Dermis microvascular lymphatic vessel endothelial cell (primary cell): ENCODE measurements at regions not wholly inside any gene's neighbourhood (a gene's known extent, or its start where the extent isn't known, plus 50 kb on each side); places are given as distances from the start of the nearest gene placed in this dataset.

ENCODE experiments used
- DNase-seq, 2 donors: peaks; one replicate each; pipeline versions ENCODE4 v3.0.0 to v3.0.0-alpha.2; 2010; ENCODE audit warnings: low read depth in 2 of 2

DNA sequence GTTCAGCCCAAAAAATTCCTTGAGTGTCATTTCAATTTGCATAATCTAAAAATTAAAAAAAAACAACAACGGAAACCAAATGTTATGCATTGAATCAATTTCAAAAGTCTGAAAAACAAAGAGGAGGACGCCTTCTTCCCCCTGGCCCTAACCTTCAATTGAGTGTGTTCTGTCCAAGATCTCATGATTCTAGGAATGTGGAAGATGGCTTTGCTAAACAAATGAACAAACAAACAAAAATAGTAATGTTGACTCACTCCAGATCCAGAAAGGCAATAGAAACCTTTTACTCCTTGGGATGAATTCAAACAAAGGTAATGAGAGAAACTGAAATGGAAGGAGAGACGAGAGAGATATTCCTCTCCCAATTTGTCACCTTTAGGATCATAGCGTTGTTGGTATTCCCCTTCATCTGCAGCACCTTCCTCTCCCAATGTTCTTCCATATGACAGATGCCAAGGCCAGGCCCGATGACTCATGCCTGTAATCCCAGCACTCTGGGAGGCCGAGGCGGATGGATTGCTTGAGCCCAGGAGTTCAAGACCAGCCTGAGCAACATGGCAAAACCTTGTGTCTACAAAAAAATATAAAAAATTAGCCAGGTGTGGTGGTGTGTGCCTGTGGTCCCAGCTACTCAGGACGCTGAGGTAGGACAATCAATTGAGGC lies 109.2 kb upstream of the ADGRF1 start:
- no peak for DNase-seq

DNA sequence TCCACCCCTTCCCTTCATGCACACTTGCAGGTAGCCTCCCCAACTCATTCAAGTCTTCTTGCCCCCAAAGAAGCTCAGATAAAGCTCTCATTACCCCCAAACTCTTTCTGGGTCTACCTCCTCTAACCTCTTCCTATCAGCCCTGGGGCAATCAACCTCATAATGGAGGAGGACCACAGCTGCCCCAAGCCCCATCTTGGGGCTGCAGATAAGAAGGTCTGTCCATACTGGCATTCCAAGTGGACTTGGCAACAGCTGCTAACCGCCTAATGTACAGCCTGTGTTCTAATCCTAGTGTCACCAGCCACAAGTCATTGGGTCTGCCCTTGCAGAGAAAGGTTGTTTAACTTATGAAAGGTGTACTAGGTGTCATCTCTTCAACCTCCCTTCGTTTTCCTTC lies 107.4 kb upstream of the ADGRF1 start:
- no peak for DNase-seq

DNA sequence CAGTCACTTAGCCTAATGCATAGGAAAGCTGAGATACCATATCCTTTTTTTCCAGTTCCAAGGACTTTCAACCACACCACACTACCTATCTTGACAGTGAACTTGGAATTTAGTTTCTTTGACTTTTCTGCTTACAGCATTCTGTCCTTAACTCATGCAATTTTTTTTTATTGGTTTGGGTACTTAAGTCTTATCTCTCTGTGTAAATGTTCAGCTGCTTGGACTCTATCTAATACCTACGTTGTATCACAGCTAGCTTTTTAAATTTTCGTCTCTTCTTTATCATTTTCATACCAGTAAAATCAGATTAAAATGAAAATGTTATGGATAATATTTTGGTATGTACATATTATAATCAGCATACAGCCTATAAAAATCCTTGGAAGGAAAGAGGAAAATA lies 106.9 kb upstream of the ADGRF1 start:
- DNase-seq: no peak

DNA sequence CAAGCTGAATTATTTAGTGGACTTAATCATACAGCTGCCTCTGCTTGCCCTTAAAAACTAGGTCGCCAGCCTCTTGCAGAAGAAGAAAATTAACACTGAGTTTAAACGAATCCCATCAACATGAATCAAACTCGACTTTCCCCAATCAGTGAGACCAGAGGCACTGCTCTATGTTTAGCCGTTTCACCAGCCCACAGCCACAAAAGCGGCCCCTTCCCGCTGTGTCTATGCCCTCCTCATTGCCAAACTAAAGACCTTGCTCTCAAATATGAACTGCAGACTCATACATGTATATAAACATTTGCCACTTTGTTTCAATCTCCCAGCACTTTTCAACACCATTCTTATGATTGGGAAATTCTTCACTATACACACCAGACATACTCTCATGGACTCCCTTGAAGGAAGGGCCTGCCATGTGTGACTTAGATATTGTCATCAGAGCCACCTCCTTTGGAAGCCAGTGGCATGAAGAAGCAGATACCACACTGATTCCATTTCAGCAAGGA lies 105.8 kb upstream of the ADGRF1 start:
- no peak for DNase-seq

DNA sequence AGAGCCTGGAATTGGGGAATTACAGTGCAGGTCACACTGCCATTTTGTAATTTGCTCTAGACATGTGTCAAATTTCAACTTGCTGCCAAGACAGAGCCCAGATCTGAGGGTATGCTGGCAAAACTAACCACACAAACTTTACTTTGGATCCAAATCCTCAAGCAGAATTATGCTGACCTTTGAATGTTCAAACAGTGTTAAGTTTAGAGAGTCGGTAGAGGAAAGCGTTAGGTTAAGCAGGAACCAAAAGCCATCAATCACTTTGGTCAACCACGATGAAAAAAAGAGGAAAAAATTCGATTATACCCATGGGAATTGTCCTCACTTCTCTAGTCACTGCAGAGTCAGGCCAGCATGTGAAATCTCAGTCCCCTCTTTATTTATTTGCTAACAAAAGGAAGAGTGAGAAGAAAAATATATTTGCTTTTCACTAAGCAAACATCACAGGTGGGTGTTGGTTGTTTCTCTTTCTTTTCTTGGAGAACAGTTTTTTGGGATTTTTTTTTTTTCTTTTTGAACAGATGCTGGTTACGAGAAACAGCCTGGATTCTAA lies 105.1 kb upstream of the ADGRF1 start:
- DNase-seq: no peak

DNA sequence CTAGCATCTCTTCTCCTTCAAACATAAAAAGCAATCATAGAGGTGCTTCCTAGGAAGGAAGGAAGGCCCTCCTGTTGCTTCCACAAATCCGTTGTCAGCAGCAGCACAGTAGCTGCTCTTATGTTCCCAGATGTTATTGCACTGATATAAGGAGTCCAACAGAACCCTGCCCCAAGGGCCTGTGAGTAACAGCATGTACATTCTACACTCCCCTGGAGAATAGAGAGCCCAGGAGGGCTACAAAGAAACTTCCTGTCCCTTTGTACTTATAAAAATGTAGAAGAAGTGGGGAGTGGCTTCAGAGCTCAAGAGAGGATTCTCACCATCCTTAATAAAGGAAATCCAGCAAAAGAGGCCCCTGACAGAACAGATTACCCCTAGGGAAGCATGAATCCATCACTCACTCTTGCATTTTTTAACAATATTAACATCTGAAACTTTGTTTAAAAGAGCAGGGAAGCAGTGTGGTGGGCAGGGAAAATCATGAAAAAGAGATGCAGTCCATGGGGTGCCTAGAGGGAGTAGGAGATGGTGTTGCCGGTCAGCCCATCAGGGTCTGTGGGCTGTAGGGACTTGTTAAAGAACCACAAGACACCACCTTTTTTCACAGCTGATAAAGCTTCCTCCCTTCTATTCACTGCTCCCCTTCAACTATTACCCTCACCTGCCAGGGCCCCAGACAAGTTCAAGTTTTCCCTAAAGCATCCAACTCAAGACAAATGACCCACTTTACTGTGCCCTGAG lies 104.5 kb upstream of the ADGRF1 start:
- DNase-seq: no peak

DNA sequence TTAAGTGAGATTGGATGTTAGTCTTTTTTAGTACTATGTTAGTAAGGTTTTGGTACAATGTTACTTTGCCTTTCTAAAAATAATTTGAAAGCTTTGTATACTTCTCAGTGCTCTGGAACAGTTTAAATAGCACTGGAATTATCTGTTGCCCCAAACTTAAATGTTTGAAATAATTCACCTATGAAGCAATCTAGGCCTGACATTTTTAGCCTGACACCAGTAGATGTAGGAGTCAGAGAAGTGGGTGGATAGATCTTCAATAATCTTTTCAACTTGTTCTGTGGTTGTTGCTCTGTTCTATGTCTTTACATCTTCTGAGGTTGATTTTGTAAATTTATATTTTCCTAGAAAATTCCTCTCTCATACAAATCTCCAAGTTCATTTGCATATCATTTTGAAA lies 103.1 kb upstream of the ADGRF1 start:
- DNase-seq: no peak

DNA sequence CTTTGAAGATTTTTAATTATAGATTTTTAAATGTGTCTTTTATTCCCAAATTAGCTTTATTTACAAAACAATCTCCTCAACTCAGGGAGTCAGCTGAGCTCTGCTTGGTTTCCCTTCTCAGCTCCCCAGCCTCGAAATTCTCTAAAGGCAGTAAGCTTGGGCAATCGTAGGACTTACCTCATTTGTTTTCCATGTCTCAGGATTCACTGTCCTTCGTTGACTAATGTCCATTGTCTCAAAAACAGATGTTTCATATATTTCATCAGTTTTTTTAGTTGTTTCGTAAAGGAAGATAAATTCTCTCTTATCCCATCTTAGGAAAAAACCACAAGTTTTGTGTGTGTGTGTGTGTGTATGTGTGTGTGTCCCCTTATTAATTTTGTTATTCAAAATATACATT lies 102.2 kb upstream of the ADGRF1 start:
- DNase-seq: no peak

DNA sequence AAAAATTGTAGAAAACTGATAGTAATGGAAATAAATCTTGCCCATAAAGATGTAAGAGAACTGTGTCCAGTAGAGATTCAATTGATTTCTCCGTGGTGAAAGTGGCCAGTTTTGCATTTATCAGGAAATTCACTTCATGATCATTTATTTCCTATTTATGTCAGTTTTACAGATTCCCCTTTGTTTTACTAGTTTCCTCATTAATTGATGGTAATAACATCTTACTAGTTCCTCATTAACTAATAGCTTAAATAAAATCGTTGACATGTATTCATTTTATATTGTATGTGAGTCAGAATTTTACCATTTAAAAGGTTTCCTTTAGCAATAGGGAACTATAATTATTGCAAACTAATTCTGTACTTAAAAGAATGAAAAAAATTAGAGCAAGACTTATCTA lies 99.8 kb upstream of the ADGRF1 start:
- DNase-seq: no peak

DNA sequence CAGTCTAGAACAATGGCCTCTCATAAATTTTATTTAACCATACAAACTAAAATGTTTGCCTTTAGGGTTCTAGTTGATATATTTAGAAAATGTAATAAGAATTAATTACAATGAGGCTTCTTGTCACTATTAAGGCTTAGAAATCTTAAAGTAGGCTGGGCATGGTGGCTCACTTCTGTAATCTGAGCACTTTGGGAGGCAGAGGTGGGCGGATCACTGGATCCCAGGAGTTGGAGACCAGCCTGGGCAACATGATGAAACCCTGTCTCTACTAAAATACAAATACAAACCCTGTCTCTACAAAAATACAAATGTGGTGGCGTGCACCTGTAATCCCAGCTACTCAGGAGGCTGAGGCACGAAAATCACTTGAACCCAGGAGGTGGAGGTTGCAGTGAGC lies 99.0 kb upstream of the ADGRF1 start:
- DNase-seq: no peak

DNA sequence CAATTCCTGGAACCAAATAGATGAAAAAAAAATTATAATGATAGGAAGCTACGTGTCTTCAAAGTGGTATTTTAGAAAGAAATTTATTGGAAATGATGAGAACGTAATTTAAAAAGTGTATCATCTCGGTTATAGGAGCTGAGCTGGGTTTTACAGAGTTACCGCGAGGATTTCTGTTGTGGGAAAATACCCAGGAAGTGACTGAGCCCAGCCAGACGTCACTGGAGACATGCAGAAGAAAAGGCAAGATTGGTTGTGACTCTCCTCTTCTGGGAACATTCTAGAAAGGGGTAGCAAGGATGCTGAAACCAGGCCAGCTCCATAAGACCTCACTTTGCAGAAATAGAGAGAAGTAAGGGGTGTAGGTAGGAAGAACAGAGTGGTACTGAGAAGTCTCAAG lies 95.9 kb upstream of the ADGRF1 start:
- DNase-seq: peak in 1 of 2 donors; percentile 10

DNA sequence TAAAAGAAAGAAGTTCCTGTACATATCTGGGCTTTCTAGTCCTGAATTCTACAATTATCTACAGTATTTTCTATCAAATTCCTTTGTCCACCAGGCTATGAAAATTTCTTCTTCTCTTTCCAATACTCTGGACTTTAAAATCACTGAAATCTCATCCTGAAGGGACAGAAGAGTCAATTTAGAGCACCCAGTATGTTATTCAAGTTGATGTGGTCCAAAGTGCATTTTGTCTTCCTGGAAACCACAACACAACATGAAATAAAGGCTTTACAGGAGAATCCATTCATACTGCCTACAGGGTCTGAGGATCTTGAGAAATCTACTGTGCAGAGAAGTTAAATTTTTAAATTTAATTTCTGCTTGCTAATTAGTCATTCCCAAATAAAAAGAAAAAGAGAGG lies 94.9 kb upstream of the ADGRF1 start:
- DNase-seq: no peak

DNA sequence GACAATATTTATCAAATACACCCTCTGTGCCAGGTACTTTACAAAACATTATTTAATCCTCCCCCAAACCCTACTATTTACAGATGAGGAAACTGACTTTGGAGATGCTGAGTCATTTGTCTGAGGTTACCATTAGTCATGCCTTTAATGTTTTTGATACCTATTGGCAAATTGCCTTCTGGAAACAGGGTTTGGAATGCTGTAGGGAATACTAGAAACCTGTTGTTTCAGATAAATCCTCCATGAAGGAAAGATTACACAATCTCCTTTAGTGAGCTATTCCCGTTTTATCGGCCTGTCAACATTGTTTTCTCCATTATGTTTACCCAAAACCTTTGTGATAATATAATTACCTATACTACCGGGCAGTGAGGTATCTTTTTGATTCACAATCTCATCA lies 93.6 kb upstream of the ADGRF1 start:
- peak; percentile 92 to 98 for DNase-seq

DNA sequence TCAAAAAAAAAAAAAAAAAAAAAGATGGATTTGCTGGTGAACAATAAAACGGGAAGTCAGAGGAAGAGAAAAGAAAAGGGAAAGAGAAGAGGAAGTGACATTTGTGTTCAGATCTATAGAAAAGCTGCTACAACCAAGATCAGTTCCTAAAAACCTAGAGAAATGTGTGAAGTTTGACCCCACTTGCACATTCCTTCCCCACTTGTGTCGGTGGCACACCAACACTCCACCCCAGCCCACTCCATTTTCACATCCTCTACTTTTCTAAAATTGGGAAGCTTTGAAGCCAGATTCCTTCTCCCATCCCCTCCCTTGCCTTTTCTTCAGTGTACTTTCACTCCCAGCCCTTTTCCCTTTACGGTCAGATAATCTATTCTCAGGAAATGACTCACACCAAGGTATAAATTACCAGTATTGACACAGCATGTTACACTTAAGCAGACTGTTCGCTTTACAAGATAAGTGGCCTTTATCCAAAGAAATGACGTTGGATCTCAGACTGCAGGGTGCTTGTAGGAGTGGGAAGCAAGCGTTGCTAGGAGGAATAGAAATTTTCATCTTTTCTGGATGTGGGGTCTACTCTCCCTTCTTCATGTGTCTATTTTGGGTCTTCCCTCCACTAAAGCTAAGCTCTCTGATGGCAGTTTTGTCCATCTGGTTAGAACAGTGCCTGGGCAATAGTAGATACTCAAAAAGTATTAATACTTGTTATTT lies 92.5 kb upstream of the ADGRF1 start:
- peak; percentile 34 to 94 for DNase-seq

DNA sequence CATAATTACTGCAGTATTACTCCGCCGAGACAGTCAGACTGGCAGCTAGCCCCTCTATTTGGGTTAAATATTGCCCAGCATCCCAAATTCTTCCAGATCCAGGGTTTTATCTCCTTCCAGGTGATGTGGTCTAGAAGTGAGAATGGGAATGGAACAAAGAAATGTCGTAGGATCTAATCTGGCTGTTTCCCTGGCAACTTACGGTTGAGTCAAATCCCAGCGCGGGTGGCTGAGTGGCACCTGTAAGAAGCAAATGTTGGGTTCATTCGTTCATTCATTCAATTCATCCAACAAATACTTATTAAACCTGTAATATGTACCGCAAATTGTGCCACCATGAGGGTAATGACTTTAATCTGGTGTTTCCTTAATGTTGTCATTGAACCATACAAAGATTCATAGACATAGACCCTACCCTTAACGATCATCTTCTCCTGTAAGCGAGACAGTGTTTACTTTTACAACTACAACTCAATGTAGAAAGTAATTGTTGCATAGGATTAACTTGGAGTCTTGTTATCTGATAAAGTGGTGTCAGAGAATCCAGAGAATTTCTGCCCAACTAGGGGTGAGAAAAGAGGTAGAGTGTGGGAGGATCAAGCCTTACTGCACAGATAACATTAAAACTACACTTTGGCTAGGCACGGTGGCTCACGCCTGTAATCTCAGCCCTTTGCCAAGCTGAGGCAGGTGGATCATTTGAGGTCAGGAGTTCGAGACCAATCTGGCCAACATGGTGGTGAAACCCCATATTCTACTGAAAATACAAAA lies 91.3 kb upstream of the ADGRF1 start:
- no peak for DNase-seq

DNA sequence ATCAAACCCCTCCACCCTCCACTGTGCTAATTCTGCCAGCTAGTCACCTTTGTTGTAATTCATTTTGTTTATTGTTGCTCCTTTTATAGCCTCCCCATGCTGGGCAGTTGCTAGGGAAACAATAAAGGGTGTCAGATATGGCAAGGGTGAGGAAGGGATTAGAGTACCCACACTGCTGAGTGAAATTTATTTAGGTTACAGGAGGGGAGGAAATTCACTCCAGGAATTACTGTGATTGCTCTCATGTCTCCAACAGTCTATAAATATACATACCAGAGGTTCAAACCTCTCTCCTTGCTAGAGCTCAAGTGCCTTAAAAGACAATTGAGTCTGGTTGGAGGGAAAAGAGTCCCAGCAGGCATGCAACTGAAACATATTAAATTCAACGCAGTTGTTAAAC lies 90.6 kb upstream of the ADGRF1 start:
- DNase-seq: peak in 1 of 2 donors; percentile 14

DNA sequence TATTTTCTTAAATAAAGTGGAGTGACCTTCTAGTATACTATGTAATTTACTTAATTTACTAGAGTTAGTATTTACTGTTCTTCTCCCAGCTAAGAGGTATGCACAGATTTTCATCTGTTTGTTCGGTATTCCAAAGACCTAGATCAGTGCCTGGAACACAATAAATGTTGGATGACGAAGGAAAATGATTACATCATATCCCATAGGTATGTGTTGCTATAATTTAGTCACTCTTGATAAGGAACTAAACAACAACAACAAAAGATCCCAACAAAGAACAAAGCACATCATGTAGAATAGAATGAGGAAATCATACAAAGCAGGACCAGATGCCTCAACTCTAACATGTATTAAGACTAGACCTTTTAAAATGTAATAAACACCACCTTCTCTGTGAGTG lies 89.6 kb upstream of the ADGRF1 start:
- peak in 1 of 2 donors; percentile 6 for DNase-seq

DNA sequence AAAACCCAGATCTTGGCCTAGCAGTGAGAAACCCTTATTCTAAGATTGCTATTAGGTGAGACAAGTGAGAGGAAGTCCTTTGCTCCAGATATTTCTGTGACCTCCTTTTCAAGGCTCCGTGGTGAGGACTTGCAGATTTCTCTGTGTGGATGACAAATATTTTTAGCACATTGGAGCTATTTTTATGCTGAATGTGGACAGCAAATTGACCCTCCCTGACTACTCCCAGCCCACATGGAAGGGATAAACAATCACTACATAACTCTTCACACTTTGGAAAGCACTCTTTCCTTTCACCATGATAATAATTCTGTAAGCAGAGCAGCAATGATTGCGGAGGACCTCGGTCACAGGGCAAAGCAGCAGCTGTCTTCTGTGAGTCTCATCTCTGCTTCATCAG lies 88.0 kb upstream of the ADGRF1 start:
- no peak for DNase-seq

DNA sequence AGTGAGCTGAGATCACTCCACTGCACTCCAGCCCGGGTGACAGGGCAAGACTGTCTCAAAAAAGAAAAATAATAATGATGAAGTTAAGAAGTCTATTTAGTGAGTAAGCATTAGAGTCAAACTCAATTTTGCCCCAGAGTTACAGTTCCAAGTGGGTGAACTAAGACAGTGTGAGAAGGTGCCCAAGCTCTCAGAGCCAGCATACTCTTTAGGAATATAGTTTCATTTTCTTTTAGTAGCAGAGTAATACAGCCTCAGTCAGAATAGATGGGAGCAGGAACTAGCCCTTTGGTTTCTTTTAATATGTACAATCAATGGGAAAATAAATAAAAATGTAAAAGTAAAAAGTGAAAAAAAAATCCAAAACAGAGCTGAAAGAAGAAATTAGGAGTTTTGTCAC lies 87.0 kb upstream of the ADGRF1 start:
- no peak for DNase-seq

DNA sequence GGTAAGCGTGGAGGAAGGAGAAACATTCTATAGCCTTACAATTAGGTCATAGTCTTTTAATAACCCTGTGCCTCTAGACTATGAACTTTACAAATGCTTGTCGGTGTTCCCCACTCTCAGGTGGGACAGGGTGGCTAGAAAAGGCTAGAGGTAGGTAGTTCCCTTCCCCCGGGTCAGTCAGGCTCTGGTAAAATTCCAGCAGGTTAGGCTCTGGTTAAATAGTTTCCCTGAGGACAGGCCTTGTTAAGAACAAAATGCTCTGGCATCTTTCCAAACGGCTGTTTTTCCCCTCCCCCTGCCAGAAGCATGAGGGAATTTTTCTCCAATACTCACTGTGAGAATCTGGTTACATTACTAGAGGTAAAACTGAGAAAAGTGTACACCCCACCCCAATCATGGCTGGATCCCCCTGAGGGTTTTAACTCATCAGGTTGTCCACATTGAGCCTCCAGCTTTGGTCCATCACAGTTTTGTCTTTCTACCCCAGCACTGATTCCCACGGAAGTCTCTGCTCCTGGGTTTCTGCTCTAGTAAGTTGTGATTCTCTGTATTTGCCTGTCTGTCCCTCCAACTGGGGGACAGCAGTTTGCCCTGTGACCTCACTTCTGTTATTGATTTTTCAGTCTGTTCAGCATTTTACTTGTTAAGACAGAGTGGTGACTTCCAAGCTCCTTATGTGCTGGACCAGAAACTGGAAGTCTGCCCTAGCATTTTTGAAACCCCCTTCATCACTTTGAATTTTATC lies 84.7 kb upstream of the ADGRF1 start:
- DNase-seq: peak; percentile 41 to 72

DNA sequence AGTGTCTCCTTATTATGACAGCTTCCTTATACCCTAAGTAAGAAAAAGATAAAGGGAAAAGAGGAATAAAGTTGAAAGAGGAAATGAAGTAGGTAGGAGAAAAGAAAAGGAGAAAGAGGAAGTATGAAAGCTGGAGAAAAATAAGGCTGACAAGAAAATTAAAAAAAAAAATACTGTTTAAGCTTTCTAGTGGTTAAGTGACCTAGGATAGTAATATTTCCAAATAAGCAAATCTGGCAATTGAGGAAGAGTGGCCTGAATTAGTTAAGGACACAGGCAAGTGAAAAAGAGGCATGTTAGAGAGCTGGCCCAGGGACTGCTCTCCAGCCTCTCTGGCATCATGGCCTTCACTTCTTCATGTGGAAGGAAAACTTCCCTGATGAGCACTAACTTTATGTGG lies 76.5 kb upstream of the ADGRF1 start:
- DNase-seq: no peak
